H9 (cell line): ENCODE measurements at regions not wholly inside any gene's neighbourhood (a gene's known extent, or its start where the extent isn't known, plus 50 kb on each side); places are given as distances from the start of the nearest gene placed in this dataset.

Experiments used
- DNase-seq: peaks from one replicate; pipeline ENCODE4 v3.0.0-alpha.2; 2017
- H2AFZ ChIP-seq: one replicate; pipeline ENCODE4 v1.6.1; 2013; ENCODE audit warnings: mild to moderate bottlenecking, low read length, control low read depth, moderate library complexity
- H2AK5ac ChIP-seq: 2 replicates; pipeline ENCODE4 v1.6.1; 2013; ENCODE audit warnings: low read length, control low read depth, mixed read lengths; ENCODE audit not compliant: insufficient read length
- H2BK120ac ChIP-seq: one replicate; pipeline ENCODE4 v1.6.1; 2013; ENCODE audit warnings: low read depth, mild to moderate bottlenecking, low read length, control low read depth, inconsistent platforms; ENCODE audit not compliant: poor library complexity, severe bottlenecking
- H2BK12ac ChIP-seq: 2 replicates; pipeline ENCODE4 v1.6.1; 2013; ENCODE audit warnings: low read length, control low read depth, mixed read lengths, low read depth; ENCODE audit not compliant: insufficient read length
- H2BK15ac ChIP-seq: 2 replicates; pipeline ENCODE4 v1.6.1; 2013; ENCODE audit warnings: low read depth, low read length, control low read depth
- H2BK20ac ChIP-seq: one replicate; pipeline ENCODE4 v1.6.1; 2013; ENCODE audit warnings: low read depth, mild to moderate bottlenecking, low read length, control low read depth, inconsistent platforms; ENCODE audit not compliant: poor library complexity, severe bottlenecking
- H2BK5ac ChIP-seq: 2 replicates; pipeline ENCODE4 v1.6.1; 2013; ENCODE audit warnings: low read length, control low read depth, mixed read lengths; ENCODE audit not compliant: insufficient read length
- H3K14ac ChIP-seq: 2 replicates; pipeline ENCODE4 v1.6.1; 2013; ENCODE audit warnings: low read length, control low read depth; ENCODE audit not compliant: insufficient read depth
- H3K18ac ChIP-seq: 2 replicates; pipeline ENCODE4 v1.6.1; 2013; ENCODE audit warnings: low read depth, mild to moderate bottlenecking, mixed read lengths, low read length, control low read depth; ENCODE audit not compliant: insufficient read length
- H3K23ac ChIP-seq: 2 replicates; pipeline ENCODE4 v1.6.1; 2013; ENCODE audit warnings: low read length, control low read depth, mixed read lengths, low read depth; ENCODE audit not compliant: insufficient read length
- H3K23me2 ChIP-seq: 2 replicates; pipeline ENCODE4 v1.6.1; 2013; ENCODE audit warnings: low read depth, mild to moderate bottlenecking, mixed read lengths, low read length, control low read depth; ENCODE audit not compliant: insufficient read length, poor library complexity, severe bottlenecking
- H3K27ac ChIP-seq: 2 replicates; pipeline ENCODE4 v1.5.1; 2013; ENCODE audit warnings: low read length, control low read depth, mixed read lengths, low read depth; ENCODE audit not compliant: insufficient read length
- H3K27me3 ChIP-seq: 2 replicates; pipeline ENCODE4 v1.6.1; 2013; ENCODE audit warnings: low read length, control low read depth, inconsistent platforms; ENCODE audit not compliant: insufficient read depth
- H3K4ac ChIP-seq: 2 replicates; pipeline ENCODE4 v1.6.1; 2013; ENCODE audit warnings: low read depth, mild to moderate bottlenecking, control low read depth, inconsistent platforms, low read length, moderate library complexity
- H3K4me1 ChIP-seq: 2 replicates; pipeline ENCODE4 v1.6.1; 2013; ENCODE audit warnings: low read length, control low read depth, inconsistent platforms; ENCODE audit not compliant: insufficient read depth
- H3K4me2 ChIP-seq: 2 replicates; pipeline ENCODE4 v1.6.1; 2013; ENCODE audit warnings: low read length, control low read depth, mixed read lengths; ENCODE audit not compliant: insufficient read length, insufficient read depth
- H3K56ac ChIP-seq: 2 replicates; pipeline ENCODE4 v1.6.1; 2013; ENCODE audit warnings: low read depth, mild to moderate bottlenecking, mixed read lengths, low read length, control low read depth; ENCODE audit not compliant: insufficient read length
- H3K79me1 ChIP-seq: 2 replicates; pipeline ENCODE4 v1.6.1; 2013; ENCODE audit warnings: low read depth, mild to moderate bottlenecking, moderate library complexity, low read length, control low read depth, inconsistent platforms; ENCODE audit not compliant: insufficient read depth, poor library complexity, severe bottlenecking
- H3K79me2 ChIP-seq: 2 replicates; pipeline ENCODE4 v1.6.1; 2013; ENCODE audit warnings: low read length, control low read depth, inconsistent platforms; ENCODE audit not compliant: insufficient read depth
- H3K9ac ChIP-seq: 2 replicates; pipeline ENCODE4 v1.6.1; 2013; ENCODE audit warnings: low read length, control low read depth, mixed read lengths; ENCODE audit not compliant: insufficient read length; ENCODE audit errors: extremely low read depth
- H3K9me3 ChIP-seq: one replicate; pipeline ENCODE4 v1.6.1; 2013; ENCODE audit warnings: low read depth, low read length, inconsistent platforms; ENCODE audit not compliant: control insufficient read depth
- H3T11ph ChIP-seq: one replicate; pipeline ENCODE4 v1.6.1; 2013; ENCODE audit warnings: mild to moderate bottlenecking, low read length, control low read depth, inconsistent platforms
- H4K20me1 ChIP-seq: one replicate; pipeline ENCODE4 v1.6.1; 2013; ENCODE audit not compliant: control insufficient read depth, insufficient read length, insufficient read depth
- H4K5ac ChIP-seq: 2 replicates; pipeline ENCODE4 v1.6.1; 2013; ENCODE audit warnings: low read depth, mild to moderate bottlenecking, mixed read lengths, low read length, control low read depth; ENCODE audit not compliant: insufficient read length
- H4K8ac ChIP-seq: replicated peaks from 2 replicates; pipeline ENCODE4 v1.6.1; 2013; ENCODE audit warnings: low read length, control low read depth, mixed read lengths, low read depth; ENCODE audit not compliant: insufficient read length
- H4K91ac ChIP-seq: 2 replicates; pipeline ENCODE4 v1.6.1; 2013; ENCODE audit warnings: low read depth, mild to moderate bottlenecking, moderate library complexity, mixed read lengths, low read length, control low read depth; ENCODE audit not compliant: insufficient read length
- H3K27ac Mint-ChIP-seq, 3 experiments: 2 replicates in 2 of 3; 3 replicates in 1 of 3; pipeline ENCODE4 v1.8.0; 2020 to 2021; ENCODE audit warnings: mixed read lengths in 3 of 3, mild to moderate bottlenecking in 1 of 3, moderate library complexity in 1 of 3
- H3K27me3 Mint-ChIP-seq: 2 replicates; pipeline ENCODE4 v1.8.0; 2021; ENCODE audit warnings: low read depth, mild to moderate bottlenecking, moderate library complexity, mixed read lengths
- H3K36me3 Mint-ChIP-seq, 3 experiments: 2 replicates in 2 of 3; 3 replicates in 1 of 3; pipeline ENCODE4 v1.8.0; 2020 to 2021; ENCODE audit warnings: low read depth in 3 of 3, mixed read lengths in 3 of 3; ENCODE audit not compliant: insufficient read depth in 1 of 3
- H3K4me1 Mint-ChIP-seq, 2 experiments: 2 replicates each; pipeline ENCODE4 v1.8.0; 2020; ENCODE audit warnings: mixed read lengths in 2 of 2
- H3K4me3 Mint-ChIP-seq, 2 experiments: 2 replicates in 1 of 2; 3 replicates in 1 of 2; pipeline ENCODE4 v1.8.0; 2020 to 2021; ENCODE audit warnings: mild to moderate bottlenecking in 2 of 2, mixed read lengths in 2 of 2, moderate library complexity in 1 of 2
- H3K9me3 Mint-ChIP-seq, 2 experiments: 2 replicates in 1 of 2; 3 replicates in 1 of 2; pipeline ENCODE4 v1.8.0; 2020; ENCODE audit warnings: mild to moderate bottlenecking in 2 of 2, mixed read lengths in 2 of 2, moderate library complexity in 1 of 2
- CTCF ChIP-seq: fragments of 200-600 bp; sonication (generic); conservative IDR thresholded peaks from 3 replicates; pipeline ENCODE4 v1.8.0; 2021; ENCODE audit warnings: antibody characterized with exemption, mild to moderate bottlenecking
- WGBS: extraction: QIAGEN DNeasy Blood & Tissue Kit; methylation state at CpG from one replicate; pipeline ENCODE4 v1.1.7; 2013; ENCODE audit warnings: missing lambda C conversion rate, low lambda C conversion rate, mixed read lengths; ENCODE audit not compliant: insufficient read length; ENCODE audit errors: extremely low coverage; 5-methylcytosine and 5-hydroxymethylcytosine counted together

GRCh38 chr2:52558265-52558664 lies 1209.3 kb upstream of the CHAC2 start:
- Histone ChIP-seq H3K79me2 (no peaks in the 10 kb centered on the region), H3K27me3 (no peaks in the 10 kb centered on the region), H3K4me1 (no peaks in the 10 kb centered on the region), H3K56ac (no peak overlapping the region), H3T11ph (no peak overlapping the region), H4K20me1 (no peaks in the 10 kb centered on the region), H4K8ac (no peak overlapping the region), H2BK20ac (no peak overlapping the region), H3K9ac (no peak overlapping the region), H3K79me1 (no peaks in the 10 kb centered on the region), H2BK5ac (no peak overlapping the region), H3K4me2 (peak overlapping the region; percentile 4), H4K91ac (no peak overlapping the region), H3K23me2 (no peaks in the 10 kb centered on the region), H2BK120ac (no peak overlapping the region), H3K18ac (no peak overlapping the region), H4K5ac (no peak overlapping the region), H3K23ac (no peak overlapping the region), H3K9me3 (no peaks in the 10 kb centered on the region), H2AFZ (no peak overlapping the region), H2AK5ac (no peak overlapping the region), H3K4ac (no peak overlapping the region), H2BK15ac (no peak overlapping the region), H3K27ac (no peak overlapping the region), H3K14ac (no peak overlapping the region), H2BK12ac (no peak overlapping the region)
- peaks cover 16 to 19% of the 10 kb centered on the region in 2 experiments for H3K4me1 Mint-ChIP-seq
- no peak for TF ChIP-seq CTCF
- no peak for DNase-seq
- no CpG with 5 or more reads among the region's 3 CpGs for WGBS
- H3K9me3 Mint-ChIP-seq: no peaks in the 10 kb centered on the region
- H3K36me3 Mint-ChIP-seq: no peaks in the 10 kb centered on the region; a peak in 1 of 7 replicates
- no peak overlapping the region for H3K4me3 Mint-ChIP-seq
- peak overlapping the region in 2 of 3 experiments; percentile 81 to 93; a peak in 4 of 7 replicates for H3K27ac Mint-ChIP-seq
- H3K27me3 Mint-ChIP-seq: no peaks in the 10 kb centered on the region
